GM18858 (cell line): ENCODE measurements at regions not wholly inside any gene's neighbourhood (a gene's known extent, or its start where the extent isn't known, plus 50 kb on each side); places are given as distances from the start of the nearest gene placed in this dataset.
"Not testable (repeated sequence)": the region's sequence is repeated elsewhere in the genome, so short reads cannot be mapped to it uniquely, and the experiment has no call there.

Experiments used
- ATAC-seq: cut with Tn5 transposase; IDR thresholded peaks from one replicate; pipeline ENCODE4 v1.9.1; 2021; ENCODE audit not compliant: unreplicated experiment

DNA sequence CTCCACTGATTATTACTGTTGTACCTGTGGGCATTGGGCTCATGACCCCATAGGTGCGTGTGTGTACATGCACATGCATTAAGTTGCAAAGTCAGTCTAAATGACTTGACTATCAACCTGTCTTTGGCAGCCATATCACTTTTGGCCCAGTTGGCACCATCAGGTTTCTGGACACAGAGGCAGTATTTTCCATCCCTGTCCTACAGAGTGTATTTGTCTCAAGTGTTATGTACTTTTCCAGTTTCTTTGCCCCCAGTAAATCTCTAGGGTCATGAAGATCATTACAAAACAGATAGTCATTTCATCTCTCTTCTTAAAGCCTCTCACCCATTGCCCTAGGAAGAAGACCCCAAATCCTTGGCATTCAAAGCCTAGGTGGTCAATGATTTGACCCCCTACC, 121.4 kb downstream of the C9orf152 start:
- ATAC-seq = no peak

DNA sequence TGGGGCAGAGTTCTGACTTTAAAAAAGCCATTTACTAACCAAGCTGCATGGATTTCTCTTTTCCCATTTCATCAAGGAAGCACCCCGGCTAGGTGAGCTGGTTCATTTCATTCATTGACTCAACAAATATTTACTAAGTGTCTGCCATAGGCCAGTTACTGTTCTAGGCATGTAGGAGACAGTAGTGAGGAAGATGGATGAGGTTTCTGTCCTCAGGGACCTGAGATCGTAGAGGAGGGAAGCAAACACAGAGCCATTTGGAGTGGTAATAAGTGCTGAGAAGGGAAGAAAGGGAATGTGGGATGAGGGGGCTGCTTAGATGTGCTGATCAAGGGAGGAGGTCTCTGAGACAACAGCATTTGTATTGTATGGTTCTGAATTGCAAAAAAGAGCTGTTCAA, 120.4 kb downstream of the C9orf152 start:
- ATAC-seq = no peak

DNA sequence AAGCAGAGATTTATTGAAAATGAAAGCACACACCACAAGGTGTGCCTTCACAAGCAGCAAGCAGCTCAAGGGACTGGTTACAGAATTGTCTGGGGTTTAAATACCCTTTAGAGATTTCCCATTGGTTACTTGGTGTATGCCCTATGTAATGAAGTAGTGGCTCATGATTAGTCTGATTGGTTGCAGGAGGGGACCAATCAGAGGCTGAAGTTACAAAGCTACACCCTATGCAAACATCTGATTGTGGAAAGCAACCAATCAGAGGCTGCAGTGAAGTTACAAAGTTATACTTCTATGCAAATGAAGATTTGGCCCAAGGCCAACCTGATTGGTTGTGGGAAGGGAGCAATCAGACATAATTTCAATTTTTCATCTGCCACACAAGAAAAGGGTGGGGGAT, 119.9 kb downstream of the C9orf152 start:
- no peak for ATAC-seq

DNA sequence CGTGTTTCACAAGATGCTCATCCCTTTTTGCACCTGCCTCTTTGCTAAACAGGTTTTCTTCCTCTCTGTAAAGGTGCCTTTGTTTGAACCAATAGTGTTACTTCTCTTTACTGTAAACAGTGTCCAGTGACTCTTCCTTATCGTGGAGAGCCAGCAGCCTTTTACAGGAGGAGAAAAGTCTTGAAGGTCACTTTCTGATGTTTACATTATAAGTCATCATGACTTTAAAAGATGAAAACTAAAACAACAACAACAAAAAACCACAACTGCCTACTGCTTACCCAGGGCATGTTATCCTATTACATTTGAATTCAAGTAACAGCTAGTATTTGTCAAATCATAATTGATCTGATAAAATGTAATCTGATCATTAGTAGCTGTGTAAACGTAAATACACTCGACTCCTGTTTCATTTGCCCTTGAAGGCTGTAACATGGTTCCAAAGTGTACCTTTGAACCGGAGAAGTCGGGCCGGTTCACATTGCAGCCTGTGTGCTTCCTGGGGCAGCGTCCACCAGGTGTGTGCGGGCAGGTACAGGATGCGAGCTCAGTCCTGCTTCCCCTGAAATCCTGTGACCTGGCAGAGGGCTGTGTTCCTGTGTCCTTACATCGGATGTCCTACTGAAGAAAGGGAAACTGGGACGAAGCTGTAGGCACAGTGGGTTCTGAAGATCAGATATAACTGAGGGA, 118.1 kb downstream of the C9orf152 start:
- no peak for ATAC-seq

DNA sequence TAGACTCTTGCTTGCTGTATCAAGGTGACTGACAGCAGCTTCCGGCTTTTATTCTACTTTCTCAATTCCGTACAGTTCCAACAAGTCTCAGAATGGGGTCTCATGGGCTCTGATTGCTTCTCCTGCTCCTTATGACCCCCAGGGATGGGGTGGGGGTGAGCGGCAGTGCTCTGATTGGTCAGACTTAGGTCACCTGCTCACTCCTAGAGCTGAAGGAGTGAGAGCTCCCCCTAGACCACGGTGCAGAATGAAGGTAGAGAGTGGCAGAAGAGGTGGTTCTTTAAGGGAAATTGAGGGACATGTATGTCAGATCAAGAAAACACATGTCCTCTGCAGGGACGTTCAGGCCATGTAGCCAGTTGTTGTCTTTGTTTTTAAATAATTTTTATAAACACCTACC, 115.2 kb downstream of the C9orf152 start:
- no peak for ATAC-seq

DNA sequence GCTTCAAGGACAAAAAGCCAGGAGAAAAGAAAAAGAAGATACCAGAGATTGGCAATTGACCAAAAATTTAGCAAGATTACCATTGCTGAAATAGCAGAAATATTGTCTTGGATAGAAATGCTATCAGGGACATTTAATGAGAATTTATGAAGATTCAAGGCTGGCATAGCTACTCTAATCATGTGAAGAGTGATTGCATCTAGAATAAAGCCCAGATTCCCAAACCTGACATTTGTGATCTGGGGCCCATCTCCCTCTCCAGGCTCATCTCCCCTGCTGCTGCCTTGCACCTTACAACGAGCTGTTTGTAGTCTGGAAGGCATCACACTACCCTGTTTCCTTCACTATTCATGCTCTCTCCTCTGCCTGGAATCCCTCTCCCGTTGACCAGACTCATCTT, 114.5 kb downstream of the C9orf152 start:
- ATAC-seq = no peak

DNA sequence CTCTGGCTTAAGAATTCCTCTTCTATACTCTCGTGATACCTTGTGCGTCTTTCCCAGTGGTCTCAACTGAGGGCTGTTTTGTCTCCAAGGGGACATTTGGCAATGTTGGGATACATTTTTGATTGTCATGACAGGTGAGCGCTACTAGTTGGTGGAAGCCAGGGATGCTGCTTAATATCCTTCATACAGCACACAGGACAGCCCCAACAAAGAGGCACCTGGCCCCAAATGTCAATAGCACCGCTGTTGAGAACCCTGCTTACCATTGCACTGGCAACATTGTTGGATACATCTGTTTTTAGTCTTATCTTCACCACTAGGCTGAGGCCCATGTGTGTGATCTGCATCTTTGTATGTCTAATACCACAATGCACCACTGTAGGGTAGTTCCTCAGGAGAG, 114.1 kb downstream of the C9orf152 start:
- ATAC-seq = no peak

DNA sequence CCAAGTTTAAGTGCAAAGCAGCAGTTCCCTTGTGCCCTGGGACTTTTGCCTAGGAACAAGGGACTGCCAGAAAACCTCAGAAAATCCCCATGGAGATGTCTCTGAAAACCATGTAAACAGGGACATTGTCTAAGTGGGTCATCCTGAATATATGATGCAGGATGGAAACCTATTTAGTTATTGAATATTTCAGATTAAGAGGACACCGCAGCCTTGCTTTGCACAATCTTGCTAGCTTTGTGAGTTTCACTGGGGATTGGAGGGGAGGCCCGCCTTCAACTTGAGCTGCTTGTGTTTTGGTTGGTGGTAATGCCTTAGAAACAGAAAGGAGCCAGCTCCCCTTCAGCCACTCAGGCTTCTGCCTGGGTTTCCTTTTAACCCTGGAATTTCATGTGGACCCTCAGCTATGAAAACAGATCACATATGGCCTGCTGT, 112.8 kb downstream of the C9orf152 start:
- ATAC-seq = no peak

DNA sequence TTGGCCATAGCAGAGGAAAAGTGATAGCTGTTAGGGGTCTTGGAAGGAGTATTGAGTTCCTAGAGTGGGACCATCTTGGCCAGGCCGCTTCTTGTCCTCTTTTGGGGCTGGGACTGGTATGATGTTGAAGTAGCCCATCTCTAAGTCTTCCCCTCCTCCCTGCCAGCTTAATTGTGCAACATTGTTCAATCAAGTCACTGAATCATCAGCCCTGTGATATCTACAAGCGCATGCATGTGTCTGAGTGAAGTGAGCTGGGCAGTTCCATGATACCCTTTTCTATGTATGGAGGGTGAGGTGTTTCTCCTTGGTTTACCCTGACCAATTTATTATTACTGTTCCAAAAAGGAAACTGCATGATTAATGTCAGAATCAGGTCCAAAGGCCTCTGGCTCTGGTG, 112.2 kb downstream of the C9orf152 start:
- ATAC-seq = no peak

DNA sequence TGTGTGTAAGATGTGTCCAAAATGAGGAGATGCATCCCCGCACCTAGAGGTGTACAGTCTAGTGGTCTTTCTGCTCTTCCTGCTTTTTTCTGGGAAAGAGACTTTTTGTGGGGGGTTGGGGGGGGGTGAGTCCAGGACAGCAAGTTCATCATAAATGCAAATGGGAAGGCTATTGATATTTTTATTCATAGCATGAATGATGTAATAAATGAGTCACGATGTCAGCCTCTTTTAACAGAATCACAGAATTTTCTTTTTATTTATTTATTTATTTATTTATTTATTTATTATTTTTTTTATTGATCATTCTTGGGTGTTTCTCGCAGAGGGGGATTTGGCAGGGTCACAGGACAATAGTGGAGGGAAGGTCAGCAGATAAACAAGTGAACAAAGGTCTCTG, 111.3 kb downstream of the C9orf152 start:
- ATAC-seq = not testable (repeated sequence)

DNA sequence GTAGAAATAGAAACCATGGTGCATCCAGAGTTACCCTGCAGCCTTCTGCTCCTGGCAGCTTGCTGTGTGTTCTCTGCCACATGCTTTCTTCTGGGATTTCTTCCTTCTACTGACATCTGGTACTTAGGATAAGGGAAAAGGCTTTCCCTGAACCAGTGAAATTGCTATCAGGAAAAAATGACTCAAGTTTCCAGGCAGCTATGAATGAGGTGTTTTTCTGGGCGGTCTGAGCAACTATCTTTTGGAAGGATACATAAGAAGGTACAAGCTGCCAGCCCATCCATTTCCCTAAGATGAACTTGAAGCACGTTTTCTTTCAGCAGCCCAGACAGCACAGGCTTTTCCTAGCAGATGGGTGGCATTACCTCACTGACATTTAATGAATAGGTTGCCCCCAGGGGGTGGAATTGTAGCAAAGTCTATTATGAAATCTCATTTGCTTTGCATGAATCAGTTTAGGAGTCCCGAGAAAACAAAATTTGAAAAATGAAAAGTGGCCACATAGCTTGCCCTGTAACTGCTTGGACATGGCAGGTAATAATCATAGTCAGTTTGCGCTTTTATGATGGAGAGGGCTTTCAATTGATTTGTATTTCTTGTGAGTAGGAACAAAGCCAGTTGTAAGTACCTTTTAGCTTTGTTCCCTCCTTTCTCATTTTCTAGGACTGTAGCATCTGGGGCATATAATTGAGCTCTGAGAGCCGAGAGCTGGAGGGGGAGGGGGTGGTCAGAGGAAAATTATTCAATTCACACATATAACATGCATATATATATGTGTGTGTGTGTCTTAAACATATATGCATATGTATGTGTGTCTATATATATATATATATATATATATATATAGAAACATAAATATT, 108.5 kb downstream of the C9orf152 start:
- no peak for ATAC-seq

DNA sequence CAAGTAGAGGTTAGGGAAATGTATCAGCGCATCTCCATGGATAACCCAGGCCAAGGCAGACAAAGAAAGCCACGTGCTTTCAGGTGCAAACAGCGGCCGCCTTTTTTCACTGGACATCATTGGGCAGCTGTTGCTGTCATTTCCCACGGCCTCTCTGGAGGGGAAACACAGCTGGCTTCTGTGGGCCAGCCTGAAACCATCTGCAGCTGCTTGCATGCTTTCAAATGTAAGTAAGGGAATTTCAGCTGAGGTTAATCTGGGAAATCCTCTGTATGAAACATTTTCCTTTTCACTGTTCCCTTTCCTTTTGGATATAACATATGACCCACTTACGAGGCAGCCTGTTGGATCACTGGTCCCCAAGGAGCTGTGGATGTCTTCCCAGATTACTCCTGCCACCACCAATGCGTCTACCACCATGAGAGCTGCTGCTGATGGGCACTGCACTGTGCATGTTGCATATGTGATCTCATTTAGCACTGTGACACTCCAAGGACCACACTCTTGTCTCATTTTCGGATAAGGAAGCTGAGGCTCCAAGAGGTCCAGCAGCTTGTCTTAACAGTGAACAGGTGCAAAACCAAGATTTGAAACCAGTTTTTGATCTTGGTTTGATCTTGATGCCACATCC, 106.3 kb downstream of the C9orf152 start:
- ATAC-seq = peak; percentile 64

DNA sequence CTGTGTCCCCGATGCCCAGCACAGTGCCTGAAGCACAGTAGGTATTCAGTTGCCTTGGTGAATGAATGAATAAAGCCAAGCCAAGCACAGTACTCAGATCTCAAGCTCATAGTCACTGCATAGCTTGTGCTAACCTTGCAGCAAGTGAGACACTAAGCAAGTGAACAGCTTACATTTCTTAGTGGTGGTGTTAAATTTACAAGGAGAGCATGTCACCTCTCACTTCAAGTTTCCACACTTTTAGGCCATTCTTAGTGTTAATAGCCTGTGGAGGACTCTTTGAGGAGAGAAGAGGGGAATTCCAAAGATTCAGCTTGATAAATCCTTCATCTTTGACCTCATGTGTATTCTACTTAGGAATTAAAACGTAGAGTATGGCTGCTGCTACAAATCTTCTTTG, 104.7 kb downstream of the C9orf152 start:
- ATAC-seq = no peak

DNA sequence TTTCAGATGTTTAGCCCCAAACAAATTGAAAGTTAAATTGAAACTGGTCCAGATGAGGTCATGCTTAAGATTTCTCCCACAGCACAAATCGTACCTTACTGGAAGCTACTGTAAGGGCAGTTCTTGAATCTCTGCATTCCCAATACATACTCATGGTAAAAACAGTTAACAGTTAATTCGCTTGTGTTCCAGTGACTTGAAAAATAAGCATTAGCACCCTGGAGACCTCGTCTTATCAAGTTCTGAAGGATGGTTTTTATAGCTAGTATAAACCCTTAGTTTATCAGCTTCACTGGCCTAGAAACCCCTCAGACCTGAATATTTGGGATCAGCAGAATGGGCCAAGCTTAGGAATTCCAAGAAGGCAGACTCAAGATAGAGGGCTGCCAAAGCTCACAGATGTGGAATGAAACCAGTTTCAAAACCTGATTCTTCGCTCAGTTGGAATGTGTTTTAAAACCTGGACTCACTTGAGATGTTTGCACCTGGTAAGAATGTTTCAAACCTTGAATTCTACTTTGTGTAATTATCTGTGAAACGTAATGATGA, 103.6 kb downstream of the C9orf152 start:
- ATAC-seq = no peak

DNA sequence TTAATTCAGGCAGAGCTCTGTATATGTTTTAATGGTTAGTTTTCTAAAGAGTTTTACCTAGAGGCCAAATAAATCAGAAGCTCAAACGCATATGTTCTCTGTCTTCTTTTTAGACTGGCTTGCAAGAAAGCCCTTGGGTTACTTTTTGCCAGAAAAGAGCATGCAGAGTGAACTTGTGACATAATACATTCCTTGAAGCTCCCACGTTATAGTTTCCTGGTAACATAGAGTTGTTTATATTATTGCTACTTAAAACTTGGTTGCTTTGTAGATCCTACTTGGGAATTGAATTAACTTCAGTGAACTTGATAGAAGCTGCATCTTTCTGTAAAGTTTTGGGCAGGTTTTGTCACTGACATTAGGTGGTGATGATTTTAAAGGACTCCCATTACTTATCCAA, 102.9 kb downstream of the C9orf152 start:
- ATAC-seq = no peak

DNA sequence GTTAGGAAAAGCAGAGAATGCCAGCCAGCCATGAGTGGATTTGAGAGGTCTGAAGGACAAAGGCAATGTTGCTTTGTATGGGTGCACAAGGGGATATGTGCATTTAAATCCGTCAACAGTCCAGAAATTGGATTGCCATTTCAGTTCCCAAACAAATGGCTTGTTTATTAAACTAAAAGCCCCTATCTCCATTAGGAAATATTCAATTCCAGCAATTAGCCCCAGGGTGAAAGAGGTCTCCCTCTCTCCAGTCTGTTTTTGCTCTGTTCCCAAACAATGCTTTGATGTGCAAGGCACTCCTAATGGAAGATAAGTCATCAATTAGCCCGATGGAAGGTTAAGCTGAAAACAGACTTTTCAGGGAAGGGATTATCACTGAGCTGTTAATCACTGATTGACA, 101.3 kb downstream of the C9orf152 start:
- ATAC-seq = no peak

DNA sequence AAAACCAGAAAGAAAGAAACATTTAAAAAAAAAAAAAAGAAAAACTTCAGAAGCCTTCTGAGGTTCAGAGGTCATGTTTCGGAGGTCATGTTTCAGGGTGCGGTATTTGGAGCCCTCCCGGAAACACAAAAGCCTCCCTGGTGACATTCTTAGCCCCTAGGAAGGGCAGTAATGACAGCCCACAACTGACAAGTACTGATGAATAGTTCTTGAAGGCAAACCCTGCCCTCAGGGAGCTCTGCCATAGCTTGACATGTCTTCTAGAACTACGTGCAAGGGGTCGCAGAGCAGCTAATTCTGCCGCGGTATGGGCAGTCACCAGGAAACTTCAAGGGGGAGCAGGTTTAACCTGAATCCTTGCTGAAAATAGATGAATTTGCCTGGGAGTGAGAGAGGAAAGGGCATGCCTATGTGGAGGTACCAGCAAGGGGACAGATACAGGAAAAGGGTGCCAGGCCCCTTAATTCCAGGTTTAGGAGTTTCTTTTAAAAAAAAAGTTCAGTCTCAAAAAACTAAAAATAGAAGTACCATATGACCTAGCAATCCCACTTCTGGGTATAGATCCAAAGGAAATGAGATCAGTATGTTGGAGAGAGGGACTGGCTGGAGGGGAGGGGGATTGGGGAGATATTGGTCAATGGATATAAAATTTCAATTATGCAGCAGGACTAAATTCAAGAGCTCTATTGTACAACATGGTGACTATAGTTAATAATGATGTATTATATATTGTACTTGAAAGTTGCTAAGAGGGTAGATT, 98.4 kb downstream of the C9orf152 start:
- ATAC-seq = no peak

DNA sequence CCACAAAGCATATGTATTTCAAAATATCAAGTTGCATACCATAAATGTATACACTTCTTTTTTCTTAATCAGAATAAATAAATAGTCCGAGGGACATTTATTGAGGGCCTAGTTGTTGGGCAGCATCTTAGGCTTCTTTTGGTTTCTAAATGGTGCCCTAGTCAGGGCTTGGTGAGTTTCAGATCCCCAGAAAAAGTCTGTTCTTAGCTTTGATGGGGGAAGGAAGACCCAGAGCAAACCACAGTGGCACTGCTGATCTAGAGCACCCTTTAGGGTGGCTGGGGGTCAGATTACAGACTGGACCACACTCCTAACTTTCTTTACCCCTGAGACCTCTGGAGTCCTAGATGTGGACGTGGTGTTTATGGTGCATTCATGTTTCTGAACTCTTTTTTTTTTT, 97.8 kb downstream of the C9orf152 start:
- ATAC-seq = peak; percentile 74

DNA sequence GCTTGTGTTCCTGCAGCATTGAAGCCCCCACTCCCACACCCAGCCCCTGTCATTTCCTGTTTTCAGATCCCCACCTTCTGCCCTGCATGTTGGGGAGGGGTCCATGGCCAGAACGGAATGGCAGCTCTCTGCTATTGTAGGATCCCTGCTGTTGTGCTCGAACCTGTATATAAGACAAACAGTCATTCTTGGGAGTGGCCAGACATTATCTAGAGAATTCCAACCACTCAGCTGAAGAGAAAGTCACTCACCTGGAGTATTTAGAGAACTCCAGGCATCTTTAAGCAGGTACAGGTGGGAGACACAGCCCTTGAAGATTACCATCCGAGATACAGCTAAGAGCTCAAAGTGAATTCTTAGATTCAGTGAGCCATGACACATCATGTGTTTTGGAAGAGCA, 96.1 kb downstream of the C9orf152 start:
- ATAC-seq = no peak

DNA sequence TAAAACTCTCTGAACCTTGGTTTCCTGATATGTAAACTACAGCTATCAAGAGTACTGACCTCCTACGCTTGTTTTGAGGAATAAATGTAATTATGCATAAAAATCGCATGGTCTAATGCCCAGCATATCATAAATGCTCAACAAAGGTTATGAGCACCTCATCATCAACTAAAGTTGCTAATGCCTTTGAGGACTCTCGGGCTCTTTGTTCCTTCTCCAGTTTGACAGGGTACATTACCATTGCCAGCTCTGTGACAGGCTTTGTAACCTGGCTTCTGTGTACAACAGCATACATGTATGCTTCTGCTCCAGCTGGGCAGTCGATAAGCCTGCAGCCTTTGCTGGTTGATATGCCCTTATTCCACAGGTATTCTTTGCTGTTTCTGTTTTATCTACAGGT, 95.2 kb downstream of the C9orf152 start:
- ATAC-seq = no peak
